ENCODE measurements at regions not wholly inside any gene's neighbourhood (a gene's known extent, or its start where the extent isn't known, plus 50 kb on each side); places are given as distances from the start of the nearest gene placed in this dataset.

DNA sequence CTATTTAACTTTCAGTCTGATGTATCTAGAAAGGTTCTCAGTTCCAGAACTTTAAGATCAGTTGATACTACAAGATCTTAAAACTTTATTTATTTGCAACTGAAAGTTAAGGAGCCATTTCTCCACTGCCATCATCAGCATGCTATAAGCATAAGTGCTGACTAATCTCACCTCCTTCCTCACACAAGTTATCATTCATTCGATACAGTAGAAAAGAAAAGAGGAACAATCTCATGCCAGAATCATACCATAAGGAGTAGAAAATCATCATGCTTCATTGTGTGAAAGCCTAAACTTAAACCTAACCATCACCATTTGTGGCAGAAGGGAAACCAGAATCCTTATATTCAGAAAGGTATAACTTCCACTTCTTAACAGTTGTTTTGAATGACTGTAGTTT, 176.6 kb upstream of the NRXN1 start:
- TF ChIP-seq POLR2AphosphoS5 (IDR thresholded peaks at IDR 0.05) (no peak), EP300 (IDR thresholded peaks at IDR 0.05) (no peak), POLR2A (IDR thresholded peaks at IDR 0.05) (no peak)
- TF ChIP-seq, protein P1, sequence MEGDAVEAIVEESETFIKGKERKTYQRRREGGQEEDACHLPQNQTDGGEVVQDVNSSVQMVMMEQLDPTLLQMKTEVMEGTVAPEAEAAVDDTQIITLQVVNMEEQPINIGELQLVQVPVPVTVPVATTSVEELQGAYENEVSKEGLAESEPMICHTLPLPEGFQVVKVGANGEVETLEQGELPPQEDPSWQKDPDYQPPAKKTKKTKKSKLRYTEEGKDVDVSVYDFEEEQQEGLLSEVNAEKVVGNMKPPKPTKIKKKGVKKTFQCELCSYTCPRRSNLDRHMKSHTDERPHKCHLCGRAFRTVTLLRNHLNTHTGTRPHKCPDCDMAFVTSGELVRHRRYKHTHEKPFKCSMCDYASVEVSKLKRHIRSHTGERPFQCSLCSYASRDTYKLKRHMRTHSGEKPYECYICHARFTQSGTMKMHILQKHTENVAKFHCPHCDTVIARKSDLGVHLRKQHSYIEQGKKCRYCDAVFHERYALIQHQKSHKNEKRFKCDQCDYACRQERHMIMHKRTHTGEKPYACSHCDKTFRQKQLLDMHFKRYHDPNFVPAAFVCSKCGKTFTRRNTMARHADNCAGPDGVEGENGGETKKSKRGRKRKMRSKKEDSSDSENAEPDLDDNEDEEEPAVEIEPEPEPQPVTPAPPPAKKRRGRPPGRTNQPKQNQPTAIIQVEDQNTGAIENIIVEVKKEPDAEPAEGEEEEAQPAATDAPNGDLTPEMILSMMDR (IDR thresholded peaks at IDR 0.05), result no peak
- H3K27ac ChIP-seq, result no peak overlapping the region
- 45 to 71% methylated on average over 1 of the region's 1 CpG for WGBS, 2 donors (ENCODE audit: low coverage in 1 of 2)
- H3K4me1 ChIP-seq, result no peaks in the 10 kb centered on the region
- H3K9me3 ChIP-seq, result no peaks in the 10 kb centered on the region
- ATAC-seq, result no peak
- H3K27me3 ChIP-seq, result no peaks in the 10 kb centered on the region
- no peak overlapping the region for H3K4me3 ChIP-seq
- no peaks in the 10 kb centered on the region for H3K36me3 ChIP-seq

DNA sequence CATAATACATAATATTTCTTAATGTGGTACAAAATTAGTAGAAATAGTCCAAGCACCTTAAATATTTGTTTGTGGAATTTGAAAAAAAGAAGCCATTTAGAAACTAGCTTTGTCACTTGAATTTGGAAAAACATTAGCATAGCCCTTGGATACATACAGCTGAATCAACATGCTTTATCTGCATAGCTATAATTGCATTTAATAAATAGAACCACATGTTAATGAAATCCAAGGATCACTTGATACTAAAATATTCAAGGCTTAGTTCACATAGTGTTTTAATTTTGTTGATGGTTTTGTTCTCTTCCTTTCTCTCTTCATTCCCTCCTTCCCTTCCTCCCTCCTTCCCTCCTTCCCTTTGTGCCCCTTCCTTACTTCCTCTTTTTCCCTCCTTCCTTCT, 169.4 kb upstream of the NRXN1 start:
- H3K4me3 ChIP-seq, result no peak overlapping the region
- no peak overlapping the region for H3K27ac ChIP-seq
- H3K27me3 ChIP-seq, result no peaks in the 10 kb centered on the region
- H3K9me3 ChIP-seq, result no peaks in the 10 kb centered on the region
- TF ChIP-seq EP300 (IDR thresholded peaks at IDR 0.05), result no peak
- TF ChIP-seq POLR2AphosphoS5 (IDR thresholded peaks at IDR 0.05), result no peak
- TF ChIP-seq POLR2A (IDR thresholded peaks at IDR 0.05), result no peak
- TF ChIP-seq, protein P1 (IDR thresholded peaks at IDR 0.05), result no peak
- no peaks in the 10 kb centered on the region for H3K36me3 ChIP-seq
- no peaks in the 10 kb centered on the region for H3K4me1 ChIP-seq
- no peak for ATAC-seq

DNA sequence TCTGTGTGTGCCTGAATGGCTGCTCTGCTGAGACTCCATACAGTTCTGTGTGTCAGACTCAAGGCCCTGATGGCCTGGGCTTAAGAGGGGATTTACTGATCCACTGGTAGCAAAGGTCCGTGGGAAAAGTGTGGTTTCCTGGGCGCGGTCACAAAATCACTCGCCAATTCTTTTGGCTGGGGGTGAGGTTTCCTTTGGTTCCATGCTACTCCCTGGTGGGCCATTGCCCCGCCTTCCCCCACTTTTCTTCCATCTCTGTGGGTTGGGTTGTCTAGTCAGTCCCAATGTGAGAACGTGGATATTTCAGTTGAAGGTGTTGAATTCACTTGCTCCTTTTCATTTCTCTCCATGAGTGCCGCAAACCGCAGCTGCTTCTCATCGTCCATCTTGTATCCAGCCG, 162.7 kb upstream of the NRXN1 start:
- Histone ChIP-seq H3K9me3 (peaks cover 0 to 26% (median 0%) of the 10 kb centered on the region in 3 donors), H3K27ac (no peak overlapping the region), H3K36me3 (no peaks in the 10 kb centered on the region), H3K27me3 (no peaks in the 10 kb centered on the region), H3K4me1 (no peaks in the 10 kb centered on the region), H3K4me3 (no peak overlapping the region)
- no peak for ATAC-seq
- TF ChIP-seq POLR2AphosphoS5 (IDR thresholded peaks at IDR 0.05) (no peak), POLR2A (IDR thresholded peaks at IDR 0.05) (no peak), EP300 (IDR thresholded peaks at IDR 0.05) (no peak)
- TF ChIP-seq, protein P1 (IDR thresholded peaks at IDR 0.05), result no peak
- WGBS, 2 donors (ENCODE audit: low coverage in 1 of 2), result 78 to 91% methylated on average over 5 to 10 of the region's 10 CpGs

DNA sequence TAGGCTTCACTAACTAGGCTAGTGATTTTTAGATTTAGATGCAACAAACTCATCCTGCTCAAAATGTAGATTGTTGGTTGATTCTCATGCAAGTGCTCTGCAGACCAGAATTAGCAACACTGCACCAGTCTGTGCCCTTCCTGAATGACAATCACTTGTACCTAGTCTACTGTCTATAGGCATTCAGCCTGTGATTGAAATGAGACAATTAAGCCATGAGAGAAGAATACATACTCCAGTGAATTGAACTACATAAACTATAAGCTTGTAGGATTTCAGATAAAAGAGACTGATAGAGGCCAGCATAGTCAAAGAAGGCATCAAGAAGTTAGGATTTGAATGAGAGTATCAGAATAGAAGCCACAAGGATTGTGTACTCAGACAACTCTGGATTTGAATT, 138.3 kb upstream of the NRXN1 start:
- H3K27me3 ChIP-seq, result no peaks in the 10 kb centered on the region
- no peak for ATAC-seq
- H3K4me3 ChIP-seq, result no peak overlapping the region
- no peak overlapping the region for H3K27ac ChIP-seq
- no peaks in the 10 kb centered on the region for H3K9me3 ChIP-seq
- no peaks in the 10 kb centered on the region for H3K36me3 ChIP-seq
- TF ChIP-seq POLR2AphosphoS5 (IDR thresholded peaks at IDR 0.05) (no peak), POLR2A (IDR thresholded peaks at IDR 0.05) (no peak), EP300 (IDR thresholded peaks at IDR 0.05) (no peak)
- TF ChIP-seq, protein P1 (IDR thresholded peaks at IDR 0.05), result no peak
- no peaks in the 10 kb centered on the region for H3K4me1 ChIP-seq

DNA sequence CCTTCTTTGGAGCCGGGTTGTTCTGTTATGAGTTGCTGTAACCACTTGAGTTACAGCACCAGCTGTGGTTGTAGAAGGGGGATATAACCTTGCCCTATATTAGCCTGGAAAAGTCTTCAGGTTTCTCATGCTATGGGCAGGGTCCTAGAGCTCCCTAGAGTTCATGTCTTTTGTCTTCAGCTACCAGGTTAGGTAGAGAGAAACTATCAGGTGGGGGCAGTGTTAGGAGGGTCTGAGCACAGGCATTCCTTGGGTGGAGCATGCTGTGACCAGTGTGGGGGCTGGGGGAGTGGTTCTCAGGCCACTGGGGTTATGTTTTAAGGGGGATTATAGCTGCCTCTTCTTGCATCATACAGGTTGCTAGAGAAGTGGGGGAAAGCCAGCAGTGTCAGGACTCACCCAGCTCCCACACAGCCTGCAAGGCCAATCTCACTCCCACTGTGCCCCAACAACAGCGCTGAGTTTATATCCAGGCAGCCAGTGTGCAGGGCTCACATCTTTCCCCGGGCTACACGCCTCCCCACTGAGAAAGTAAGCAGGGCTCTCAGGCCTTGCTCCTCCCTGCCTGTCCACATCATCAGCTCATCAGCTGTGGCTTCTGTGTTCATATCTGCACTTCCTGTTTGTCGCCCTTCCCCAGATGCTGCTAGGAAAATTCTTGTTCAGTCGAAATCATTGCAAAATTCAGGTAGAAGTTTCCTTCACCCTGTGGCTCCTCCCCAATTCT, 133.8 kb upstream of the NRXN1 start:
- WGBS, 2 donors (ENCODE audit: low coverage in 1 of 2), result 83 to 100% methylated on average over 1 to 4 of the region's 6 CpGs
- H3K27ac ChIP-seq, result no peak overlapping the region
- ATAC-seq, result no peak

More for the DNA sequence above, 133.8 kb upstream of the NRXN1 start:
- TF ChIP-seq, protein P1 (IDR thresholded peaks at IDR 0.05), result no peak
- TF ChIP-seq POLR2A (IDR thresholded peaks at IDR 0.05) (no peak), POLR2AphosphoS5 (IDR thresholded peaks at IDR 0.05) (no peak), EP300 (IDR thresholded peaks at IDR 0.05) (no peak)
- no peaks in the 10 kb centered on the region for H3K9me3 ChIP-seq
- H3K4me3 ChIP-seq, result no peak overlapping the region
- H3K36me3 ChIP-seq, result no peaks in the 10 kb centered on the region
- no peaks in the 10 kb centered on the region for H3K27me3 ChIP-seq
- no peaks in the 10 kb centered on the region for H3K4me1 ChIP-seq
